Panc1 (cell line): ENCODE measurements at regions not wholly inside any gene's neighbourhood (a gene's known extent, or its start where the extent isn't known, plus 50 kb on each side); places are given as distances from the start of the nearest gene placed in this dataset.

Experiments used
- ATAC-seq: fragments of 200-7000 bp; cut with Tn5 transposase; 2 replicates; pipeline ENCODE4 v1.9.1; 2020; ENCODE audit warnings: mild to moderate bottlenecking, moderate library complexity
- BruUV-seq: library from RNA; stranded (reverse); fragments of 400-500 nt; replicated peaks from 2 replicates; lab custom pipeline; 2021; lab: Mats Ljungman, UMichigan
- CTCF ChIA-PET: fragments of 300-600 bp; sonication (Branson Sonifier 250); formaldehyde crosslinking; loops from one replicate; lab custom pipeline; 2022; ENCODE audit warnings: antibody characterized with exemption; lab: Charles Lee
- POLR2A ChIA-PET: fragments of 300-600 bp; sonication (Branson Sonifier 250); formaldehyde crosslinking; loops from one replicate; lab custom pipeline; 2022; ENCODE audit warnings: antibody characterized with exemption; lab: Charles Lee
- DNase-seq: peaks from one replicate; pipeline ENCODE4 v3.0.0-alpha.2; 2010; ENCODE audit warnings: low read depth, low spot score
- H3K27ac ChIP-seq: 2 replicates; pipeline ENCODE4 v1.5.1; 2011; ENCODE audit warnings: mild to moderate bottlenecking, low read length, inconsistent platforms
- H3K27me3 ChIP-seq: fragments of 200-500 bp; sonication (Bioruptor generic); 2 replicates; pipeline ENCODE4 v1.6.0; 2014; ENCODE audit warnings: low read length, inconsistent platforms; ENCODE audit not compliant: control insufficient read depth, insufficient read depth
- H3K36me3 ChIP-seq: fragments of 200-500 bp; sonication (Bioruptor generic); 2 replicates; pipeline ENCODE4 v1.5.1; 2014; ENCODE audit warnings: inconsistent platforms, mild to moderate bottlenecking, low read length, moderate library complexity; ENCODE audit not compliant: control insufficient read depth, insufficient read depth
- H3K4me1 ChIP-seq: 2 replicates; pipeline ENCODE4 v1.5.1; 2011; ENCODE audit warnings: inconsistent platforms, mild to moderate bottlenecking, low read length, moderate library complexity; ENCODE audit not compliant: control insufficient read depth, insufficient read depth
- H3K4me3 ChIP-seq, 2 experiments: 2 replicates each; pipeline ENCODE4 v1.5.1; 2011 to 2012; ENCODE audit warnings: low read depth in 2 of 2, low read length in 2 of 2, mild to moderate bottlenecking in 2 of 2, inconsistent platforms in 1 of 2, moderate library complexity in 1 of 2
- H3K9me3 ChIP-seq: fragments of 200-500 bp; sonication (Bioruptor generic); 2 replicates; pipeline ENCODE4 v1.5.1; 2014; ENCODE audit warnings: low read depth, mild to moderate bottlenecking, inconsistent platforms, low read length, moderate library complexity; ENCODE audit not compliant: control insufficient read depth, insufficient read depth
- CTCF ChIP-seq: fragments of 450-650 bp; IDR thresholded peaks from 2 replicates; pipeline ENCODE4 v1.5.1; 2017; ENCODE audit warnings: mild to moderate bottlenecking
- POLR2AphosphoS5 ChIP-seq: IDR thresholded peaks from 2 replicates; pipeline ENCODE4 v1.6.1; 2012; ENCODE audit warnings: mild to moderate bottlenecking, low read depth, low read length, moderate library complexity
- REST ChIP-seq, 2 experiments: IDR thresholded peaks; 2 replicates each; pipeline ENCODE4 v1.6.1; 2011 to 2012; ENCODE audit warnings: low read depth in 2 of 2, control low read depth in 1 of 2, low read length in 1 of 2, mild to moderate bottlenecking in 1 of 2, moderate library complexity in 1 of 2; ENCODE audit not compliant: insufficient read depth in 1 of 2
- SIN3A ChIP-seq: IDR thresholded peaks from 2 replicates; pipeline ENCODE4 v1.6.1; 2012; ENCODE audit warnings: low read depth, mild to moderate bottlenecking, low read length, moderate library complexity, borderline replicate concordance; ENCODE audit not compliant: insufficient read depth
- TCF7L2 ChIP-seq: IDR thresholded peaks from 2 replicates; pipeline ENCODE4 v1.6.1; 2011; ENCODE audit warnings: mild to moderate bottlenecking, low read depth, low read length, inconsistent platforms
- in situ Hi-C: cut with HindIII; loops from 2 replicates; pipeline ENCODE4 v1.10.0; 2016; ENCODE audit warnings: low sequenced_read_pairs, low pct_unique_long_range_greater_than_20kb
- intact Hi-C: fragments of 100-400 bp; cut with micrococcal nuclease; formaldehyde crosslinking; loops from one replicate; pipeline ENCODE4 v1.10.0; 2022; ENCODE audit not compliant: unreplicated experiment

- ChIA-PET CTCF (no interaction called here), POLR2A (no interaction called here)
- intact Hi-C loops = no loop called here
- no peak for ATAC-seq
- Histone ChIP-seq H3K27ac (no peak overlapping the region), H3K4me1 (no peaks in the 10 kb centered on the region), H3K9me3 (no peaks in the 10 kb centered on the region), H3K27me3 (no peaks in the 10 kb centered on the region), H3K36me3 (no peaks in the 10 kb centered on the region), H3K4me3 (no peak overlapping the region)
- no peak for DNase-seq
- in situ Hi-C loops = no loop called here
- BruUV-seq = no TSS peak
- no peak for TF ChIP-seq REST (IDR thresholded peaks at IDR 0.05; ENCODE audit: insufficient read depth in 1 of 2, low read depth in 2 of 2, low read length in 1 of 2)
Observed at GRCh38 chr3:78022232-78022631, 982.3 kb downstream of the ROBO2 start.

- Histone ChIP-seq H3K9me3 (no peaks in the 10 kb centered on the region), H3K4me3 (no peak overlapping the region), H3K27me3 (no peaks in the 10 kb centered on the region), H3K27ac (no peak overlapping the region), H3K4me1 (no peaks in the 10 kb centered on the region), H3K36me3 (no peaks in the 10 kb centered on the region)
- no peak for TF ChIP-seq POLR2AphosphoS5
- TF ChIP-seq REST (IDR thresholded peaks at IDR 0.05; ENCODE audit: insufficient read depth in 1 of 2, low read depth in 2 of 2, low read length in 1 of 2) = no peak
- no peak for TF ChIP-seq TCF7L2
- TF ChIP-seq SIN3A = no peak
- TF ChIP-seq CTCF = no peak
- no peak for ATAC-seq
- in situ Hi-C loops (no loop called here), intact Hi-C loops (no loop called here)
- no TSS peak for BruUV-seq
- ChIA-PET POLR2A (no interaction called here), CTCF (no interaction called here)
- DNase-seq = no peak
Observed at GRCh38 chr3:78023257-78023656, 983.4 kb downstream of the ROBO2 start.
